ENCODE measurements at regions not wholly inside any gene's neighbourhood (a gene's known extent, or its start where the extent isn't known, plus 50 kb on each side); places are given as distances from the start of the nearest gene placed in this dataset.

DNA sequence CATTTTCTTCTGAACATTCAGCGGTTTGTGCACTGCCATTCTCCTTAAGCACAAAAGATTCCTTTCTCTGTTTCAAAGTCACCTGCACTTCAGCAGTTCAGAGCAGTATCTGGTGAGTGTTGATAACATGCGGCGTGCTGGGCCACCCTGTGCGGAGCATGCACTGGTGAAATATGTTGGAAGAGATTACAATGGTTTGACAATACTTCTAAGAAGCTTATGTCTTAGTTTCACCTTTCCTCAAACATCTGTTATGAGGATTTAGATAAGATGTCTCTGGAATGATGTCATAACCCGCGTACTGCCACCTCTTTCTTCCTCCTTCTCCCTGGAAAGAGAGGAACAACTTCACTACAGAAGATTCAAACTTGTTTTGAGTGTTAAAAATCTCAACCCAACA is 650.3 kb downstream of the AJAP1 start:
- intact Hi-C loops (cut with DNase I) = no loop called here
- no peak for DNase-seq

- intact Hi-C loops (cut with DNase I) = no loop called here
- DNase-seq = peak in 1 of 10 donors; percentile 54
Observed at GRCh38 chr1:5298376-5298775, 644.0 kb downstream of the AJAP1 start.

- peak in 5 of 10 donors; percentile 31 to 85 (median 48) for DNase-seq
- intact Hi-C loops (cut with DNase I) = no loop called here
Observed at GRCh38 chr1:5297886-5298239, 643.5 kb downstream of the AJAP1 start.

DNA sequence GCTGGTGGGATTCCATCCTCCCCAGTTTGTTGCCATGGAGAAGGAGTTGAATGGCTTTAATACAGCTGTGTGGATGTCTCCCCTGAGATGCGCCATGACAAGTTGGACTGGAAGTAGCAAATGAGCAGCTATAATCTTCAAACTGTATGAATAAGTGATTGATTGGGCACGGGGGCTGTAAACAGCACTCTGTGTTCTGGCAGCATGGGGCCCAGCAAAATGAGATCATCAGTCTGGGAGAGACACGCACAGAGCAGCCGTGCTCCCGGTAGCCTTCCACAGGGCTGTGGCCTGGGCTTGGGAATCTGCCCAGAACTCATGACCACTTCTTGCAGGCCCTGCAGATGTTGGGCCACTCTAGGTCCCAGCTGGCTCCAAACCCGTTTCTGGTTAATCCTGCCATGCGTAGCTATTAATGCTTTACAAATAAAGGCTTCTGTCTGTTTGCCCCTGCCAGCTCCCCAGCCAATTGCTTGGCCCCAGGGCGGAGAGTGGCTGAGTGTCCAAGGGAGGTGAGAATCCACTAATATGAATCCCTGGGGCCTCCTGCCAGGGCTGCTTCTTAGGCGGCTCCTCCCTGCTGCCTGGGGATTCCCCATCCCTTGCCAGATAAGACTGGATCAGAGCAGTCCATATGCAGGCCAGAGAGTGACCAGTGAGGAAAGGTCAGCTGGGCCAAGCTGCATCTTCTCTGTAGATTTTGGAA is 642.9 kb downstream of the AJAP1 start:
- peak; percentile 57 to 97 (median 82) for DNase-seq
- intact Hi-C loops (cut with DNase I) = no loop called here

DNA sequence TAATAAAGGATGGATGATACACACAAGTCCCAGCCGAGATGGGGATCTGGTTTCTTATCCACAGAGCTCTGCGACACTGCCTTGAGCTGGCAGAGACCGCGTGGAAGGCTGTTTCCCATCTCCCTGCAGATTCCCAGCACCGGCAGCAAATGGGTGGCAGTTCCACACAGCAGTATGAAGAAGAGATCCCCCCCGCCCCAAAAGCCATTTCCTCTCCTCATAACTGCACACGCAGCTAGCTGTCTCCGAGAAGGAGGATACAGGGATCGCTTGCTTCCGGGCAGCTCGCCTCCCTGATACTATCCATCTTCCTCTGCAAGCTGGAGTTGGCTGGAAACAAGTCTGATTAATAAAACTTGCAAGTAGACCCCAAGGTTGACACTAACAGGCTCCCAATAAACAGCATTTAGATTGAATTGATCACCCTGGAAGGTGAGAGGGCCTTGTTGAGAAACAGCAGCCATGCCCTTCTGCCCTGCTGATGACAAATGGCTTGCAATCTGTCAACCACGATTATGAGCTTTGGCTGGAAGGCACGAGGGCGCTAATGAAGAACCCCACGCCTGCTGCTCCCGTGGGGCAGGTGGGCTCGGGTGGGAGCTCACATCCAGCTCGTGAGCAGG is 642.3 kb downstream of the AJAP1 start:
- intact Hi-C loops (cut with DNase I) = no loop called here
- peak in 1 of 10 donors; percentile 55 for DNase-seq

- intact Hi-C loops (cut with DNase I) = no loop called here
- peak in 1 of 10 donors; percentile 45 for DNase-seq
Observed at GRCh38 chr1:5296095-5296494, 641.7 kb downstream of the AJAP1 start.

GRCh38 chr1:5291889-5292288 is 637.5 kb downstream of the AJAP1 start:
- peak in 1 of 10 donors; percentile 4 for DNase-seq
- intact Hi-C loops (cut with DNase I) = no loop called here

DNA sequence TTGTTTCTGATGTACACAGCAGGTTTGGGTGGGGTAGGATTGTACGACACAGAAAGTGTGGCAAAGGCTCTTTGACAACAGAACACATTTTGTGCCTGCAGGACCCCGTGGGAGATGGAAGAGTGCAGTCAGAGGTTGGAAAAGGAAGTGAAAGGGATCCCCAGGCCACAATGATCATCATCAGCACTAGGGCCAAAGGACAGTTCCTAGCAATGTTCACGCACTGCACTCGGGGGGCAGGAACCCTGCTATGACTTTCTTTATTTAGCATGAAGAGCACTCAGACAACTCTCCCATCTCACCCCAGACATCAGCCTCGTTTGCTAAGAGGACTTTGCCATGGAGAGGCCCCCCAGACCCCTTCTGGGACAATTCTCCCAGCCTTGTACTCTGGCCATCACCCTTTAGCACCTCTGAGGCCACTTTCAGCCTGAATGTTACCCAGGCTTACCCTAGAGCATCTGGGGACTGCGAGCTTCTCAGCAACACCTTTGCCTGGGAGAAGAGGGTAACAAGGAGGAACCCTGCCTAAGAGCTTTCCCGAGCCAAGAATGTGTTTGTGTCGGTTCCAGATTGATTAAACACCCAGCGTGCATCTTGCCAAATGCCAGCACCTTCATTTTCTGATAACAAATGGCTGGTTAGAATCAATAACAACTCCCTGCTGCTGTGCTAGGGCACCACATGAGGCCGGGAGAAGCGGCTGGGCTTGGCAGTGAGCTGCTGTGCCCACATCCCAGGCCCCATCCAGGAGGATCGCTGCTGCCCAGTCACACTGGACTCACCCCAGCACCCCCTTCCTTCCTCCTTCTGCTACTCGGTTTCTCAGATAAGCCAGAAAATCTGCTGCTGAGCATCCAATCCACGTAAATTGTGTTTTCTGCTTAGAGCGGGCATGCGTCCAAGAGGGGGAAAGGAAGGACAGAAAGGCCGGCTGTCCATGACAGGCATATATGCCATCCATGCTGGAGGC is 633.1 kb downstream of the AJAP1 start:
- DNase-seq = peak in 3 of 10 donors; percentile 9 to 71 (median 53)

DNA sequence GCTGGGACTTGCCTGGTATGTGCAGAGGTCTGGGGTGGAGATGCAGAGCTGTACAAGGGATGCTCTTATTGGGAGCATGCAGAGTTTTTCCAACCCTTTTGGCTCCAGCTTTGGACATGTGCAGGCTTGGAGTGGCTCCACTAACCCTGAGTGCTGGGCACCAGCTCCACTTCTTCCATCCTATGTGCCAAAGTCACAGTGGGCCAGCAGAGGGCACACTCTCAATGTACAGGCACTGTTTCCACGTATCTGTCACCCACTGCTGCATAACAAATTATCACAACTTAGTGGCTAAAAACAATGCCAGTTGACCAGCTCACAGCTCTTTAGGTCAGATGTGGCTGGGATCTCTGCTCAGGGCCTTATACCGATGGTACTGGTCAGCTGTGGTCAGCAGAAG is 631.8 kb downstream of the AJAP1 start:
- DNase-seq = peak in 3 of 10 donors; percentile 33 to 80 (median 44)
- intact Hi-C loops (cut with DNase I) = no loop called here

More for the DNA sequence above, 633.1 kb downstream of the AJAP1 start:
- intact Hi-C loops (cut with DNase I) = no loop called here

- intact Hi-C loops (cut with DNase I) = no loop called here
- DNase-seq = no peak
Observed at GRCh38 chr1:5274527-5274926, 620.1 kb downstream of the AJAP1 start.

GRCh38 chr1:5273280-5274003 is 619.0 kb downstream of the AJAP1 start:
- intact Hi-C loops (cut with DNase I) = no loop called here
- DNase-seq = peak in 1 of 10 donors; percentile 55

DNA sequence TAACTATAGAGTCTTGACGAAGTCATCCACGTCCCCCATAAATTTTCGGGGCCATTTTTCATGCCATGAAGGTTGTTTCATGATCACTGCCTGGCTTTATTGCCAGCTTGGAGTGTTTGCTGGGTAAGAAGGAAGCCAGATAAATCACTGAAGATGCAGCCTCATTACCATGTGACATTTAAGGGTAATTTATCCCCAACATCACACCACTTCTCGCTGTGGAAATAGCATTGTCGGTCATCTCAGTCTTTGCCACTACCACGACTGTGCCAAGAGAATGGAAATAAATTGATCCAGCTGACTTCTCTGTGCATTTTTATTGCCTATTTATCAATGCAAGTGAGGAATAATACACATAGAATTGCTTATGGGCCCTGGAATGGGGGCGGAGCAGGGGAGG is 617.9 kb downstream of the AJAP1 start:
- intact Hi-C loops (cut with DNase I) = no loop called here
- DNase-seq = peak in 1 of 10 donors; percentile 9

DNA sequence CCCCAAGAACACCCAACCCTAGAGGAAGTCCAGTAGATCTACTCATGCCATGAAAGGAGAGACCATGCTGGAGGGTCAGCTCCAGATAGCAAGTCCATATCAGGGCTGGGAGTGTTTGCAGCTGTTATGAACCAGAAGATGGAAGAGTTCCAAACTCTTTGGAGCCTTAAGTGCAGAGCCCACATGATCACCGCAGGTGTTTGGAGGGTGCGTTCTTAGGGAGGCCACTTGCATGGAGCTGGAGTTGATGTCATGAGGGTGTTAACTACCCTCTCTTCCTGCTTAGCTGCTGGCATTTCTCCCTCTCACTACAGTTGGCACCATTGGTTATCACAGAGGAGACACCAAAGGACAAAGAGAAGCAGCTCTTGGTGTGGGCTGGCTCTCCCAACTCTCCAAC is 616.9 kb downstream of the AJAP1 start:
- intact Hi-C loops (cut with DNase I) = no loop called here
- DNase-seq = no peak

DNA sequence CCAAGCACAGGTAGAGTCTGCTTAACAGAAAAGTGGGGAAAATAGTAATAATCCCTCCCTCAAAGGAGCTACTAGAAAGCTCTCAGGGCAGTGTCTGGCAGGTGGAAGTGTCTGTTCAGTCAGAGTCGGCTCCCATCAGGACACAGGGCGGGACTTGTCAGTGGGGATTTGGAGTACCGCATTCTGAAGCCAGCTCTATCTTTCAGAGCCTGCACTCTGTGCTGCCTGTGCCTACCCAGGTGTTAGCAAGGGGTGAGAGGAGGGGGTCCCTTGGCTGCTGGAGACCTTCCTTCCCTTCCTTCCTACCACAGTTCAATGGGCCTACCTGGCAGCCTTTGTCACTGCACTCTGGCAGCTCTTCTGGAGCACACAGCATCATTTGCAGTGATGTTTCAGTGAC is 615.5 kb downstream of the AJAP1 start:
- intact Hi-C loops (cut with DNase I) = no loop called here
- no peak for DNase-seq

DNA sequence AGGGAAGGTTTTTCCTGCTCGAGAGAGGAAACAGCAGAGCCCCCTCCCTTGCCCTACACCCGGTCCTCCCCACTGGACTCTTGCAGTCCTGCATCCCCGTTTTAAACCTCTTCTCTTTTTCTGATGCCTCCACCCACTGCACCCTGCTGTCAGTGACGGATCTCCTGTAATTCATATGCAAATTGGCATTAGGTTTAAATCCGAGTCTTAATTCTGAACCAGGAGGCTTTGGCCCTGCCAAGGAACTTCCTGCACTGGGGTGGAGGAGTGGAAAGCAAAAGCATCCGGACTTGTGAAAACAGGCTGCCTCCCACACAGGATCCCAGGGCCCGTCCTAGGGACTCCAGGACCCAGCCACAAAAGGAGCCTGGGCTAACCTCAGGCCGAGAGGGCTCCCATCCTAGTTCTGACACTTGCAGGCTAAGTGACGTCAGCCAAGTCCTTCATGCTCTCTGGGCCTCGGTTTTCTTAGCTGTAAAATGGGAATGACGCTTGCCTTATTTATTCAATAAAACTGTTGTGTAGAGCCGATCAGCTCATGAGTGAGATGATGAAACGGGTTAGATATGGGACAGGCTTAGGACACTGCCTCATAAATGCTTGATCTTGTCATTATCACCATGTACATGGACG is 613.3 kb downstream of the AJAP1 start:
- no peak for DNase-seq

GRCh38 chr1:5265438-5266075 is 611.1 kb downstream of the AJAP1 start:
- intact Hi-C loops (cut with DNase I) = no loop called here
- DNase-seq = peak in 1 of 10 donors; percentile 74

More for the DNA sequence above, 613.3 kb downstream of the AJAP1 start:
- intact Hi-C loops (cut with DNase I) = no loop called here

DNA sequence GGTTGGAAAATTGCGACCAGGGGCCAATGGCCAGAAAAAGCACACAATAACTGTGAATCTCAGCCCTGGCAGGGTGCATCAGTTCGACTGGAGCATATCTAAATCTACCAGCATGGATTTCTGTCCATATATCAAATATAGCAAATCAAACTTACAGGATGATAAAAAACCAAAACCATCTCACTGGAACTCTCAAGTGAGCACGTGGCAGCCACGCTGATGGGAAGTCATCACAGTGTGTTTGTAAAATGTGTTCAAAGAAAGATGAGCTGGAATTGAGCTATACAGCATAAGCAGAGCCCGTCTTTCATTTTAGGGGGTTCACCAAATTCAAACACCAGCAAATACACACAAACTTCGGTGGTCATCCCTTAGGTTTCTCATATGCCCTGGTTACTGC is 610.1 kb downstream of the AJAP1 start:
- intact Hi-C loops (cut with DNase I) = no loop called here
- peak in 1 of 10 donors; percentile 55 for DNase-seq

DNA sequence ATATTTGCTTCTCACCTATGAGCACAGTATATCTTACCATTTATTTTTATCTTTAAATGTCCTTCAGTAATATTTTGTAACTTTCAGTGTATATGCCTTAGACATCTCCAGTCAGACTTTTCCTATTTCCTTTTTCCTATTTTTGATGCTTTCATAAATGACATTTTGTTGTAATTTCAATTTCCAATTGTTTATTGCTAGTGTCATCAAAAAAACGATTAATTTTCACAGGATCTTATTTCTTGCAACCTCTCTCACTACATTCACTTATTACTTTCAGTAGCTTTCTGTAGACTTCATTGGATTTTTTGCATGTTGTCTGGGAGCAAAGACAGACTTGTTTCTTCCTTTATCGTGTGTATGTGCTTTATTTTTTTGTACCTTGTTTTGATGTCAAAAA is 602.4 kb downstream of the AJAP1 start:
- DNase-seq = no peak

GRCh38 chr1:5254975-5255374 is 600.6 kb downstream of the AJAP1 start:
- peak in 1 of 10 donors; percentile 70 for DNase-seq
- intact Hi-C loops (cut with DNase I) = no loop called here

More for the DNA sequence above, 602.4 kb downstream of the AJAP1 start:
- intact Hi-C loops (cut with DNase I) = no loop called here
